ENCODE measurements at regions not wholly inside any gene's neighbourhood (a gene's known extent, or its start where the extent isn't known, plus 50 kb on each side); places are given as distances from the start of the nearest gene placed in this dataset.

- Histone ChIP-seq H3K79me2 (ENCODE audit: insufficient read depth, low read length) (no peaks in the 10 kb centered on the region), H3T11ph (ENCODE audit: low read length) (no peak overlapping the region), H2BK5ac (ENCODE audit: insufficient read length, low read length) (no peak overlapping the region), H2BK20ac (ENCODE audit: low read depth, low read length, poor library complexity, severe bottlenecking) (no peak overlapping the region), H3K9me3 (ENCODE audit: control insufficient read depth, low read depth, low read length) (no peaks in the 10 kb centered on the region), H3K9ac (ENCODE audit: extremely low read depth, insufficient read length, low read length) (no peak overlapping the region), H3K79me1 (ENCODE audit: insufficient read depth, low read depth, low read length, poor library complexity, severe bottlenecking) (no peaks in the 10 kb centered on the region), H2AFZ (ENCODE audit: low read length) (no peak overlapping the region), H3K14ac (ENCODE audit: insufficient read depth, low read length) (no peak overlapping the region), H3K4ac (ENCODE audit: low read depth, low read length) (no peak overlapping the region), H3K27ac (ENCODE audit: insufficient read length, low read depth, low read length) (no peak overlapping the region), H3K56ac (ENCODE audit: insufficient read length, low read depth, low read length) (no peak overlapping the region), H3K4me1 (ENCODE audit: insufficient read depth, low read length) (no peaks in the 10 kb centered on the region), H3K4me2 (ENCODE audit: insufficient read depth, insufficient read length, low read length) (no peak overlapping the region), H3K18ac (ENCODE audit: insufficient read length, low read depth, low read length) (no peak overlapping the region), H3K27me3 (ENCODE audit: insufficient read depth, low read length) (no peaks in the 10 kb centered on the region), H3K23me2 (ENCODE audit: insufficient read length, low read depth, low read length, poor library complexity, severe bottlenecking) (no peaks in the 10 kb centered on the region), H2BK12ac (ENCODE audit: insufficient read length, low read depth, low read length) (no peak overlapping the region), H3K23ac (ENCODE audit: insufficient read length, low read depth, low read length) (no peak overlapping the region), H2BK15ac (ENCODE audit: low read depth, low read length) (no peak overlapping the region), H2AK5ac (ENCODE audit: insufficient read length, low read length) (no peak overlapping the region), H4K91ac (ENCODE audit: insufficient read length, low read depth, low read length) (no peak overlapping the region), H4K8ac (replicated peaks; ENCODE audit: insufficient read length, low read depth, low read length) (no peak overlapping the region), H4K5ac (ENCODE audit: insufficient read length, low read depth, low read length) (no peak overlapping the region), H2BK120ac (ENCODE audit: low read depth, low read length, poor library complexity, severe bottlenecking) (no peak overlapping the region), H4K20me1 (ENCODE audit: control insufficient read depth, insufficient read depth, insufficient read length) (no peaks in the 10 kb centered on the region)
- Mint-ChIP-seq H3K36me3 (ENCODE audit: insufficient read depth in 1 of 3, low read depth in 3 of 3) (no peaks in the 10 kb centered on the region), H3K27me3 (ENCODE audit: low read depth) (no peaks in the 10 kb centered on the region), H3K4me1 (0 out of 4 replicates have a peak, but pooled peaks cover 0 to 3% of the 10 kb centered on the region in 2 experiments), H3K4me3 (no peak overlapping the region; a peak in 1 of 5 replicates), H3K27ac (peak overlapping the region in 1 of 3 experiments; percentile 22; a peak in 1 of 7 replicates), H3K9me3 (no peaks in the 10 kb centered on the region; a peak in 1 of 5 replicates)
- TF ChIP-seq, protein P1, sequence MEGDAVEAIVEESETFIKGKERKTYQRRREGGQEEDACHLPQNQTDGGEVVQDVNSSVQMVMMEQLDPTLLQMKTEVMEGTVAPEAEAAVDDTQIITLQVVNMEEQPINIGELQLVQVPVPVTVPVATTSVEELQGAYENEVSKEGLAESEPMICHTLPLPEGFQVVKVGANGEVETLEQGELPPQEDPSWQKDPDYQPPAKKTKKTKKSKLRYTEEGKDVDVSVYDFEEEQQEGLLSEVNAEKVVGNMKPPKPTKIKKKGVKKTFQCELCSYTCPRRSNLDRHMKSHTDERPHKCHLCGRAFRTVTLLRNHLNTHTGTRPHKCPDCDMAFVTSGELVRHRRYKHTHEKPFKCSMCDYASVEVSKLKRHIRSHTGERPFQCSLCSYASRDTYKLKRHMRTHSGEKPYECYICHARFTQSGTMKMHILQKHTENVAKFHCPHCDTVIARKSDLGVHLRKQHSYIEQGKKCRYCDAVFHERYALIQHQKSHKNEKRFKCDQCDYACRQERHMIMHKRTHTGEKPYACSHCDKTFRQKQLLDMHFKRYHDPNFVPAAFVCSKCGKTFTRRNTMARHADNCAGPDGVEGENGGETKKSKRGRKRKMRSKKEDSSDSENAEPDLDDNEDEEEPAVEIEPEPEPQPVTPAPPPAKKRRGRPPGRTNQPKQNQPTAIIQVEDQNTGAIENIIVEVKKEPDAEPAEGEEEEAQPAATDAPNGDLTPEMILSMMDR (conservative IDR thresholded peaks at IDR 0.05): no peak
- no peak for DNase-seq
Observed at GRCh38 chr5:99099691-99100090, 170.9 kb upstream of the CHD1 start.
